Panc1 (cell line): ENCODE measurements at regions not wholly inside any gene's neighbourhood (a gene's known extent, or its start where the extent isn't known, plus 50 kb on each side); places are given as distances from the start of the nearest gene placed in this dataset.

Experiments
- ATAC-seq: fragments of 200-7000 bp; cut with Tn5 transposase; 2 replicates; pipeline ENCODE4 v1.9.1; 2020; ENCODE audit warnings: mild to moderate bottlenecking, moderate library complexity
- BruUV-seq: library from RNA; stranded (reverse); fragments of 400-500 nt; replicated peaks from 2 replicates; lab custom pipeline; 2021; lab: Mats Ljungman, UMichigan
- CTCF ChIA-PET: fragments of 300-600 bp; sonication (Branson Sonifier 250); formaldehyde crosslinking; loops from one replicate; lab custom pipeline; 2022; ENCODE audit warnings: antibody characterized with exemption; lab: Charles Lee
- POLR2A ChIA-PET: fragments of 300-600 bp; sonication (Branson Sonifier 250); formaldehyde crosslinking; loops from one replicate; lab custom pipeline; 2022; ENCODE audit warnings: antibody characterized with exemption; lab: Charles Lee
- DNase-seq: peaks from one replicate; pipeline ENCODE4 v3.0.0-alpha.2; 2010; ENCODE audit warnings: low read depth, low spot score
- H3K27ac ChIP-seq: 2 replicates; pipeline ENCODE4 v1.5.1; 2011; ENCODE audit warnings: mild to moderate bottlenecking, low read length, inconsistent platforms
- H3K27me3 ChIP-seq: fragments of 200-500 bp; sonication (Bioruptor generic); 2 replicates; pipeline ENCODE4 v1.6.0; 2014; ENCODE audit warnings: low read length, inconsistent platforms; ENCODE audit not compliant: control insufficient read depth, insufficient read depth
- H3K36me3 ChIP-seq: fragments of 200-500 bp; sonication (Bioruptor generic); 2 replicates; pipeline ENCODE4 v1.5.1; 2014; ENCODE audit warnings: inconsistent platforms, mild to moderate bottlenecking, low read length, moderate library complexity; ENCODE audit not compliant: control insufficient read depth, insufficient read depth
- H3K4me1 ChIP-seq: 2 replicates; pipeline ENCODE4 v1.5.1; 2011; ENCODE audit warnings: inconsistent platforms, mild to moderate bottlenecking, low read length, moderate library complexity; ENCODE audit not compliant: control insufficient read depth, insufficient read depth
- H3K4me3 ChIP-seq, 2 experiments: 2 replicates each; pipeline ENCODE4 v1.5.1; 2011 to 2012; ENCODE audit warnings: low read depth in 2 of 2, low read length in 2 of 2, mild to moderate bottlenecking in 2 of 2, inconsistent platforms in 1 of 2, moderate library complexity in 1 of 2
- H3K9me3 ChIP-seq: fragments of 200-500 bp; sonication (Bioruptor generic); 2 replicates; pipeline ENCODE4 v1.5.1; 2014; ENCODE audit warnings: low read depth, mild to moderate bottlenecking, inconsistent platforms, low read length, moderate library complexity; ENCODE audit not compliant: control insufficient read depth, insufficient read depth
- POLR2AphosphoS5 ChIP-seq: IDR thresholded peaks from 2 replicates; pipeline ENCODE4 v1.6.1; 2012; ENCODE audit warnings: mild to moderate bottlenecking, low read depth, low read length, moderate library complexity
- SIN3A ChIP-seq: IDR thresholded peaks from 2 replicates; pipeline ENCODE4 v1.6.1; 2012; ENCODE audit warnings: low read depth, mild to moderate bottlenecking, low read length, moderate library complexity, borderline replicate concordance; ENCODE audit not compliant: insufficient read depth
- TCF7L2 ChIP-seq: IDR thresholded peaks from 2 replicates; pipeline ENCODE4 v1.6.1; 2011; ENCODE audit warnings: mild to moderate bottlenecking, low read depth, low read length, inconsistent platforms
- in situ Hi-C: cut with HindIII; loops from 2 replicates; pipeline ENCODE4 v1.10.0; 2016; ENCODE audit warnings: low sequenced_read_pairs, low pct_unique_long_range_greater_than_20kb
- intact Hi-C: fragments of 100-400 bp; cut with micrococcal nuclease; formaldehyde crosslinking; loops from one replicate; pipeline ENCODE4 v1.10.0; 2022; ENCODE audit not compliant: unreplicated experiment
- TF ChIP-seq, protein P1 (sequence below), 2 experiments: IDR thresholded peaks; 2 replicates each; pipeline ENCODE4 v1.6.1; 2011 to 2012; ENCODE audit warnings: low read depth in 2 of 2, control low read depth in 1 of 2, low read length in 1 of 2, mild to moderate bottlenecking in 1 of 2, moderate library complexity in 1 of 2; ENCODE audit not compliant: insufficient read depth in 1 of 2
- TF ChIP-seq, protein P2 (sequence below): fragments of 450-650 bp; IDR thresholded peaks from 2 replicates; pipeline ENCODE4 v1.5.1; 2017; ENCODE audit warnings: mild to moderate bottlenecking

DNA sequence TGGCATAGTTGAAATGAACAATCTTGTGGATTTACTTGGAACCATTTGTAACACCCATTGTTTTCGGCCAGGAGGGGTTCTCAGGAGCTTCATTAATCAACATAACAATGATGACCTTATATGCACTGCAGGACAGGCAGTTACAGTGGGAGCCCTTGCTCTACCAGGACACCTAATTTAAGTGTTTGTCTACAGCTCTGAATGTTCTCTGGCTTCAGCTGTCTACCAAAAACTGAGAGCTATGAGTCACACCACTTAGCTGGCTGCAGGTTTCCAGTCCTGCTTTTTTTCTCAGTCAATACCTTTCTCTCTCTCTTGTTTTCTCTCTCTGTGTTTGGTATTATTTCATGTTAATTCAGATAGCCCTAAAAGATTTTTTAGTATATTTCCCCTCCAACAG lies 105.4 kb upstream of the MBNL2 start:
- intact Hi-C loops (loop anchor here (10.0 kb wide), 1 partner anchor 238 kb away; no protein-coding TSS in a partner anchor), in situ Hi-C loops (no loop called here)
- H3K9me3 ChIP-seq: no peaks in the 10 kb centered on the region
- H3K4me1 ChIP-seq: peaks cover 66% of the 10 kb centered on the region
- no peak for DNase-seq
- ATAC-seq: no peak
- H3K27ac ChIP-seq: peak overlapping the region; percentile 98
- CTCF ChIA-PET: no interaction called here
- H3K27me3 ChIP-seq: no peaks in the 10 kb centered on the region
- no peaks in the 10 kb centered on the region for H3K36me3 ChIP-seq
- BruUV-seq: no TSS peak
- no peak overlapping the region for H3K4me3 ChIP-seq
- TF ChIP-seq SIN3A (no peak), TCF7L2 (no peak), POLR2AphosphoS5 (no peak)
- TF ChIP-seq, protein P1, sequence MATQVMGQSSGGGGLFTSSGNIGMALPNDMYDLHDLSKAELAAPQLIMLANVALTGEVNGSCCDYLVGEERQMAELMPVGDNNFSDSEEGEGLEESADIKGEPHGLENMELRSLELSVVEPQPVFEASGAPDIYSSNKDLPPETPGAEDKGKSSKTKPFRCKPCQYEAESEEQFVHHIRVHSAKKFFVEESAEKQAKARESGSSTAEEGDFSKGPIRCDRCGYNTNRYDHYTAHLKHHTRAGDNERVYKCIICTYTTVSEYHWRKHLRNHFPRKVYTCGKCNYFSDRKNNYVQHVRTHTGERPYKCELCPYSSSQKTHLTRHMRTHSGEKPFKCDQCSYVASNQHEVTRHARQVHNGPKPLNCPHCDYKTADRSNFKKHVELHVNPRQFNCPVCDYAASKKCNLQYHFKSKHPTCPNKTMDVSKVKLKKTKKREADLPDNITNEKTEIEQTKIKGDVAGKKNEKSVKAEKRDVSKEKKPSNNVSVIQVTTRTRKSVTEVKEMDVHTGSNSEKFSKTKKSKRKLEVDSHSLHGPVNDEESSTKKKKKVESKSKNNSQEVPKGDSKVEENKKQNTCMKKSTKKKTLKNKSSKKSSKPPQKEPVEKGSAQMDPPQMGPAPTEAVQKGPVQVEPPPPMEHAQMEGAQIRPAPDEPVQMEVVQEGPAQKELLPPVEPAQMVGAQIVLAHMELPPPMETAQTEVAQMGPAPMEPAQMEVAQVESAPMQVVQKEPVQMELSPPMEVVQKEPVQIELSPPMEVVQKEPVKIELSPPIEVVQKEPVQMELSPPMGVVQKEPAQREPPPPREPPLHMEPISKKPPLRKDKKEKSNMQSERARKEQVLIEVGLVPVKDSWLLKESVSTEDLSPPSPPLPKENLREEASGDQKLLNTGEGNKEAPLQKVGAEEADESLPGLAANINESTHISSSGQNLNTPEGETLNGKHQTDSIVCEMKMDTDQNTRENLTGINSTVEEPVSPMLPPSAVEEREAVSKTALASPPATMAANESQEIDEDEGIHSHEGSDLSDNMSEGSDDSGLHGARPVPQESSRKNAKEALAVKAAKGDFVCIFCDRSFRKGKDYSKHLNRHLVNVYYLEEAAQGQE (IDR thresholded peaks at IDR 0.05; ENCODE audit: insufficient read depth in 1 of 2, low read depth in 2 of 2, low read length in 1 of 2): no peak
- TF ChIP-seq, protein P2, sequence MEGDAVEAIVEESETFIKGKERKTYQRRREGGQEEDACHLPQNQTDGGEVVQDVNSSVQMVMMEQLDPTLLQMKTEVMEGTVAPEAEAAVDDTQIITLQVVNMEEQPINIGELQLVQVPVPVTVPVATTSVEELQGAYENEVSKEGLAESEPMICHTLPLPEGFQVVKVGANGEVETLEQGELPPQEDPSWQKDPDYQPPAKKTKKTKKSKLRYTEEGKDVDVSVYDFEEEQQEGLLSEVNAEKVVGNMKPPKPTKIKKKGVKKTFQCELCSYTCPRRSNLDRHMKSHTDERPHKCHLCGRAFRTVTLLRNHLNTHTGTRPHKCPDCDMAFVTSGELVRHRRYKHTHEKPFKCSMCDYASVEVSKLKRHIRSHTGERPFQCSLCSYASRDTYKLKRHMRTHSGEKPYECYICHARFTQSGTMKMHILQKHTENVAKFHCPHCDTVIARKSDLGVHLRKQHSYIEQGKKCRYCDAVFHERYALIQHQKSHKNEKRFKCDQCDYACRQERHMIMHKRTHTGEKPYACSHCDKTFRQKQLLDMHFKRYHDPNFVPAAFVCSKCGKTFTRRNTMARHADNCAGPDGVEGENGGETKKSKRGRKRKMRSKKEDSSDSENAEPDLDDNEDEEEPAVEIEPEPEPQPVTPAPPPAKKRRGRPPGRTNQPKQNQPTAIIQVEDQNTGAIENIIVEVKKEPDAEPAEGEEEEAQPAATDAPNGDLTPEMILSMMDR: no peak
- POLR2A ChIA-PET: interaction anchor here (0.5 to 0.7 kb wide), 3 partner anchors 108 to 112 kb away, joined by 4 to 11 read pairs (median 5); no protein-coding TSS in a partner anchor

GRCh38 chr13:97117388-97117910 lies 104.7 kb upstream of the MBNL2 start:
- intact Hi-C loops: loop anchor here (10.0 kb wide), 1 partner anchor 237 kb away; no protein-coding TSS in a partner anchor
- H3K4me3 ChIP-seq: no peak overlapping the region
- POLR2A ChIA-PET: interaction anchor here (0.5 kb wide), 1 partner anchor 111 kb away, joined by 5 read pairs; no protein-coding TSS in a partner anchor
- peak overlapping the region; percentile 98 for H3K27ac ChIP-seq
- H3K9me3 ChIP-seq: no peaks in the 10 kb centered on the region
- ATAC-seq (no peak), DNase-seq (no peak)
- no peaks in the 10 kb centered on the region for H3K36me3 ChIP-seq
- H3K4me1 ChIP-seq: peaks cover 66% of the 10 kb centered on the region
- in situ Hi-C loops: no loop called here
- CTCF ChIA-PET: no interaction called here
- H3K27me3 ChIP-seq: no peaks in the 10 kb centered on the region
- TF ChIP-seq, protein P1 (IDR thresholded peaks at IDR 0.05; ENCODE audit: insufficient read depth in 1 of 2, low read depth in 2 of 2, low read length in 1 of 2): no peak
- TF ChIP-seq POLR2AphosphoS5 (no peak), SIN3A (no peak), TCF7L2 (no peak)
- TF ChIP-seq, protein P2: no peak
- BruUV-seq: no TSS peak
